ENCODE measurements at regions not wholly inside any gene's neighbourhood (a gene's known extent, or its start where the extent isn't known, plus 50 kb on each side); places are given as distances from the start of the nearest gene placed in this dataset.

DNA sequence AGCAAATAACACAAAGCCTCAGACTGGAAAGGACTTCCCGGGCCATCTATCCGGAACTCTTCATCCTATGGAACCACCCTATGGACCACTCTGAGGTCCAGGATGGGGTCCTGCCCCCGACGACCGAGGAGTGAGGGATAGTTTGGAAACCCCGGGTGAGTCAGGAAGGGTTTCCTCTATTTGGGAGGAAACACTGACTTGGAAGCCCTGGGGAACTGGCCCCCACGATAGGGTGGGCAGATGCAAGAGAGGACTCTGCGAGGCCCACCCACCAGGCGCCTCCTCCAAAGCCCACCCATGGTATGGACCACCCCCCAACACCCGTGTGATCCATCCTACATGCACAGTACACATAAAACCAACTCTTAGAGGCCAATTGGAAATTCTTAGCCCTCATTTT lies 69.4 kb downstream of the CPN2 start:
- no peak for DNase-seq

GRCh38 chr3:194282436-194283122 lies 68.5 kb downstream of the CPN2 start:
- DNase-seq: no peak

GRCh38 chr3:194283221-194284006 lies 67.7 kb downstream of the CPN2 start:
- no peak for DNase-seq

DNA sequence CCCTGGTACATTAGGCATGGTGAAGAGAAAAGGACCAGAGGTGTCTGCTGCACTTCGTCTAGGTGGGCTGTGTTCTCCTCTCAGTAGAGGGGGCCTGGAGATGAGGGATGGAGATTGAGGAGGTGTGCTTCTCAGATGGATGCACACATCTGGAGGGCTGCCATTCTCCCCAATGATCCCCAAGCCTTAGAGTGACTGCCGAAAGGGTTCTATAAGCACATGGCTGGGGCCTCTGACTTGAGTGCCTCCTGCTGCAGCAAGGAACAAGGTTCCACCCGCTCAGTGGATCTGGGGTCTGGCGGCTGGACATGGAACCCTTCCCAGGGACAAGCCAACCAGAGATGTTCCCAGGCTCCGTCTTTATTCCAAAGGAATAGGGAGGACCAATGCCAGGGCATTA lies 66.8 kb downstream of the CPN2 start:
- DNase-seq: no peak

DNA sequence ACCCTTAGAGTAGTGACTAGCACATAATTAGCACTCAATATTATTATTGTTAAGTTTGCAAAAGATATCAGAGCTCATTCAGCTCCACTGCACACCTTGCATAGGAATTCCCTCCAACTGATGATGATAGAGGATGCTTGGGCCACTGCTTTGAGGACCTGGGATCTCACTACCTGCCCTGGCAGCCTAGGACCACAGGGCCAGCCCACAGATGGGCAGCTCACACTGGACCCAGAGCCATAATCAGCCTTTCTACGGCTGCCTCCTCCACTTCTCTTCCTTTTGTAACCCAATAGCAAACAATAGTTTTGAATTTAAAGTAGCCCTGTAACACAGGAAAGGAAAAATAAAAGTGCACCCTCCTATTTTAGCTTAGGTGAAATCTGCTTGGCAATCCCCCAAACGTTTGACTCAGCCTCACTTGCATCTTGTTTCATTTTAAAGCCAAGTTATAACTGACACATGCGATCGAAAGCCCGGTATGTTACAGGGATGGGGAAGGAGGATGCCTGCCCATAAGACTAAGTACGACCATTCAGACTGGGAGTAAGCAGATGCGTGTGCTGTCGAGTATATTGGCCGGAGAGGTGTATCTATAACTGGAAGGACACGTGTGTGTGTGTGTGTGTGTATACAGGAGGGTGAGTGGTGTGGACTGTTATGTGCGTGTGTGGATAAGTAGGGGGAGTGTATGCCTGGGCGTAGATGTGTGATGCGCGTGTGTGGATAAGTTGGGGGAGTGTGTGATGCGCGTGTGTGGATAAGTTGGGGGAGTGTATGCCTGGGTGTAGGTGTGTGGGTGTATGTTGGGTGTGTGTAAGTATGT lies 65.9 kb downstream of the CPN2 start:
- no peak for DNase-seq

DNA sequence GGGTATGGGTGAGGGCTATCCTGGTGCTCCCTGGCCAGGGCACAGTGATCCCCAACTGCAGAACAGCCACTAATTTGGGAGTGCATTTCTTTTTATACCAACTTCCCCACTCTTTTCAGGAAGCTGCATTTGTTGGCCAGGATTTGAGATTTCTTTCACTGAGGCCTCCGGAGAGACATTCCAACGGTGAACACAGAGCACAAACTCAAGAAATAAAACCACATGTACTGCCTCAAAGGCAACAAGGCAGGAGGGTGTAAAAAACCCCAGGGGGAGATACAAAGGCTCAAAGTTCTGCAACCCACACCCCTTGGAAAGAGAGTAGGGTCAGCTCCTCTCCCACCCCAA lies 65.3 kb downstream of the CPN2 start:
- no peak for DNase-seq

- no peak for DNase-seq
Observed at GRCh38 chr3:194286375-194287146, 64.6 kb downstream of the CPN2 start.

GRCh38 chr3:194287374-194287773 lies 63.8 kb downstream of the CPN2 start:
- no peak for DNase-seq

DNA sequence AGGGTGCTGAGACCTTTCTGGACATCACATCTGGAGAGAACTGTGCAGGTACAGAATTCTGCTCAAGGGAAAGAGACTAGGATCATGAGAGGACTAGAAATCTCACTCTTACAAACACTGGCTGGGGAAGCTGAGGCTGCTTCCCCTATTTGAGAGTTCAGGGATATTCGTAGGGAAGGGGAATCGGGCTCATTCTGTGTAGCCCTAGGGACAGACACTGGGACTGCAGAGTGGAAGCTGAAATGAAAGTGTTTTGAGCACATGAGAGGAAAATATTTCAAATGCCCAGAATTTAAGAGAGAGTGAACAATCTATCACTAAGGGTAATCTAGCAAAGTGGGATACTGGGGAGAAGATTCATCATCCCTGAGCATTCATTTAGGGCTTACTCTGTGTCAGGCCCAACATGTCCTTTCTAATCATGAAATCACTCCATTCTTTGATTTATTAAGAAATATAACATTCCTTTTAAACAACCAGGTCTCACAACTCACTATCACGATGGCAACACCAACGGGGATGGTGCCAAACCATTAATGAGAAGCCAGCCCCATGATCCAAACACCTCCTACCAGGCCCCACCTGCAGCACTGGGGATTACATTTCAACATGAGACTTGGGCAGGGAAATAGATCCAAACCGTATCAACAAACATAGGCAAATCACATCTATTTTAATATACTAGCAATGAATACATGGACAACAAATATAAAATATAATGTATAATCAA lies 63.0 kb downstream of the CPN2 start:
- no peak for DNase-seq

Measured in activated CD4-positive, CD25-positive, alpha-beta regulatory T cell (primary cell).